ENCODE measurements at regions not wholly inside any gene's neighbourhood (a gene's known extent, or its start where the extent isn't known, plus 50 kb on each side); places are given as distances from the start of the nearest gene placed in this dataset.

DNA sequence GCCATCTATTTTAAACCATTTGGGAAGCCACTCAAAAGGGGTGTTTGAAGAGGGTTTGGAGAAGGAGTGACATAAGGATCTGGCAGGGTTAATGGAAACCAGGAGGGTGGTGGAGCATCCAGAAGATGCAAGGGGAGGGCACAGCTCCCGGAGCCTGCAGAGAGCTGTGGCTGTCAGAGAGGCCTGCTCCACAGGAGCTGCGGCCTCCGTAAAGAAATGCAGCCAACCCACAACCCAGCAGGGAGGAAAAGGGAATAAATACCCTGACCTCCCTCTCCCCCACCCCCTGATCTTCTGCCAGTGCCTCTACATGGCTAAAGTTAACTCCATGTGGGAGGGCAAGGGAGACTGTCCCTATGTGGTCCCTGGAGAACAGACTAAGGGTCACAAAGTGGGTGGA is 567.1 kb upstream of the POU3F3 start:
- Histone ChIP-seq H3K9ac (ENCODE audit: low read length) (no peak overlapping the region), H3K4me1 (ENCODE audit: control insufficient read depth, insufficient read depth, low read length) (peaks cover 12% of the 10 kb centered on the region), H3K36me3 (ENCODE audit: control insufficient read depth, insufficient read depth, low read length) (no peaks in the 10 kb centered on the region), H3K9me3 (ENCODE audit: control insufficient read depth, insufficient read depth, low read depth, low read length) (no peaks in the 10 kb centered on the region), H3K27ac (ENCODE audit: low read depth, low read length) (no peak overlapping the region), H3K27me3 (ENCODE audit: control insufficient read depth, insufficient read depth, low read length) (no peaks in the 10 kb centered on the region), H3K4me3 (ENCODE audit: low read depth, low read length) (no peak overlapping the region)

DNA sequence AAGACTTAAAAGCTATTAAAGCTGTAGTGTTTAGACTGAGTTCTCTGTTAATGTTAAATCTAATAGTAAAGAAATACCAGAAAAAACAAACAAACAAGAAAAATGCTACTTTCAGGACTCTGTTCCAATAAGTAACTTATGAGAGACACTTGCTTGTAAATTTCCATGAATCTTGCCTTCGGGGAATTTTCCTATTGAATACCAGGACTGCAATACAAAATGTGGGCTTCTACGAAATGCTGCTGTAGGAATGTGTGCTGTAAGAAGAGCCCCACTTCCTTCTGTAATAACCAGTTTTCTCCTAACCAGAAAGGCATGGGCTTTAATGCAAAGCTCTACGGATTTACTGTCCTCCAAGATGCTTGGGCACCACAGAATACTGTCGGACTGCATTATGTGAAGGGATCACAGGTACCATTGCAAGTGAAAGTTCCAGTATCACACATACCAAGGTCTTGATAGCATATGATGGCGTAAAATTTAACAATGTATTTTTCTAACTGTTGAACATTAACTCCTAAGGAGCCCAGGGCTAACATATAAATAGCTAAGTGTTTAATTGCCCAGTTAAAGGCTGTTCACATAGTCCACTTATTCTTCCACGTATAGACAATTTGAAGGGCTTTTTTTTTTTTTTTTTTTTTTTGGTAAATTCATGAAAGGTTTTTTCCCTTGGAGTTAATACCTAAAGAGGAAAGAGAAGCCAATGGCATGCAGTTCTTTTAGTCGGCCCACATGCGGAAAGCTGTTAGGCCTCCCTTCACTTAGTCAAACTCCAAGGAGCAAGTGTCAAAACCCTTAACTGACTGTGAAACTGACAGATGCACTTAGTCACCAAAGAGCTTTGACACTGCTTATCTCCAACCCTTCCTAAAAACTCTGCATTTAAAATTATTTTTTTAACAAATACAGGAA is 564.0 kb upstream of the POU3F3 start:
- Histone ChIP-seq H3K4me3 (ENCODE audit: low read depth, low read length) (no peak overlapping the region), H3K27me3 (ENCODE audit: control insufficient read depth, insufficient read depth, low read length) (no peaks in the 10 kb centered on the region), H3K9ac (ENCODE audit: low read length) (no peak overlapping the region), H3K27ac (ENCODE audit: low read depth, low read length) (no peak overlapping the region), H3K4me1 (ENCODE audit: control insufficient read depth, insufficient read depth, low read length) (peaks cover 12% of the 10 kb centered on the region), H3K9me3 (ENCODE audit: control insufficient read depth, insufficient read depth, low read depth, low read length) (no peaks in the 10 kb centered on the region), H3K36me3 (ENCODE audit: control insufficient read depth, insufficient read depth, low read length) (no peaks in the 10 kb centered on the region)

DNA sequence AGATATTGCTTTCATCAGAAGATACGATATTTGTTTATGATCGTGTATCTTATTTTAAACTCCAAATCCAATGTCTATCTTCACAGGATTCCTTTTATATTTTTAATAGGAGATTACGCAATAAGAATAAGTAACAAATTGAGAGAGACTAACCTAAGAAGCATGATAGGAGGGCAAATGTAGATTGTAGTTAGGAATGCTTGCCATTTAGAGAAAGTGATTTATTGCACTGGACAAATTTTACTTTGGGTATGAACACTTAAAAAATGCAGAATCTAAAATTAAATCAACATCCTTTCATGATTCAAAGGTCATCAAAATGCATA is 563.4 kb upstream of the POU3F3 start:
- Histone ChIP-seq H3K4me1 (ENCODE audit: control insufficient read depth, insufficient read depth, low read length) (peaks cover 12% of the 10 kb centered on the region), H3K9me3 (ENCODE audit: control insufficient read depth, insufficient read depth, low read depth, low read length) (no peaks in the 10 kb centered on the region), H3K4me3 (ENCODE audit: low read depth, low read length) (no peak overlapping the region), H3K9ac (ENCODE audit: low read length) (no peak overlapping the region), H3K27me3 (ENCODE audit: control insufficient read depth, insufficient read depth, low read length) (no peaks in the 10 kb centered on the region), H3K27ac (ENCODE audit: low read depth, low read length) (no peak overlapping the region), H3K36me3 (ENCODE audit: control insufficient read depth, insufficient read depth, low read length) (no peaks in the 10 kb centered on the region)

DNA sequence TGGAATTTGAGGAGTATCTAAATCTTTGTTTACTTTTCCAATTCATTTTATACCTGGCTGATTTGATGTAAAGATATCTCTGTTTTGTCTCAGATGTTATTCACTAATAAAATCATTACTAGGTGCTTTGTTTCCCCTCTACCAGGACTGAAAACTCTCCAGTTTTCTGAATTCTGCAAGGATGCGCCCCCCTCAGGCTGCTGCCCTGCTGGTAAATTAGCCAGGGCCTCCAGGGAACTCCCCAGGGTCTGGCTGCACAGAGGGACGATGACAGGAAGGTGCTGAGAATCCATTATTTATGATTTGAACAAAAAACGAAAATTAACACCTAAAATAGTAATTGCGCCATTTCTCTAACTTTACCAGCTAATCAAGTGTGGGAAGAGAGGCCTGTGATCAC is 541.2 kb upstream of the POU3F3 start:
- H3K27me3 ChIP-seq (ENCODE audit: control insufficient read depth, insufficient read depth, low read length), result no peaks in the 10 kb centered on the region
- H3K4me3 ChIP-seq (ENCODE audit: low read depth, low read length), result no peak overlapping the region
- H3K27ac ChIP-seq (ENCODE audit: low read depth, low read length), result no peak overlapping the region
- no peaks in the 10 kb centered on the region for H3K36me3 ChIP-seq (ENCODE audit: control insufficient read depth, insufficient read depth, low read length)
- H3K9me3 ChIP-seq (ENCODE audit: control insufficient read depth, insufficient read depth, low read depth, low read length), result no peaks in the 10 kb centered on the region
- H3K9ac ChIP-seq (ENCODE audit: low read length), result no peak overlapping the region
- H3K4me1 ChIP-seq (ENCODE audit: control insufficient read depth, insufficient read depth, low read length), result no peaks in the 10 kb centered on the region

DNA sequence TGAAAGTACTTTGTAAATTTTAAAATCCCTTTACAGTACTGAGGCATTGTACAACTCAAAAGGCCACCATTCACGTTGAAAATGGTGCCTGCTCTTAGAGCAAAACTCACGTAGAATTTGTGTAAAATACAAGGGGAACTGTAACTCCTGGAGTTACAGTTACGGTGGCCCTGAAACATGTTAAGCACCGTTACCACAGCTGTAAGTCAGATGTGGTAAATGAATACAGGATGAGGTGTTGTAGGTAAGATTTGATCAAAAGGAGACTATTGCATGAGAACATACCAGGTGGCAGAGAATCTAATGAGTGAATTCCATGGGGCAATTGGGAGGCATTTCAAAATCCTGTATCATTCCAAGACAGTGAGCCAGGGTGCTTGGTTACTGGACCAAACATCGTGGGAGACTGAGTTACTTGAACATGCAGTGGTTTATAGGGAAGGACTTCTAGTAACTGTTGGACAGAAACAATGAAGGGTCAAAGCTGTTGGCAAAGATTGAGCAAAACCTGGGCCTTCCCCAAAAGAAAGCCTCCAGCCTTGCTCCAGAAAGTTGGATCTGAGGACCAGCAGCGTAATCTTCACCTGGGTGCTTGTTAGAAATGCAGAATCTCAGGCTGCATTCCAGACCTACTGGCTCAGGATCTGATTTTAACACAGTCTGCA is 535.8 kb upstream of the POU3F3 start:
- Histone ChIP-seq H3K9ac (ENCODE audit: low read length) (no peak overlapping the region), H3K4me3 (ENCODE audit: low read depth, low read length) (no peak overlapping the region), H3K27ac (ENCODE audit: low read depth, low read length) (no peak overlapping the region), H3K27me3 (ENCODE audit: control insufficient read depth, insufficient read depth, low read length) (no peaks in the 10 kb centered on the region), H3K4me1 (ENCODE audit: control insufficient read depth, insufficient read depth, low read length) (peaks cover 6% of the 10 kb centered on the region; the same call in 1 of the 2 replicates), H3K36me3 (ENCODE audit: control insufficient read depth, insufficient read depth, low read length) (no peaks in the 10 kb centered on the region), H3K9me3 (ENCODE audit: control insufficient read depth, insufficient read depth, low read depth, low read length) (no peaks in the 10 kb centered on the region)

DNA sequence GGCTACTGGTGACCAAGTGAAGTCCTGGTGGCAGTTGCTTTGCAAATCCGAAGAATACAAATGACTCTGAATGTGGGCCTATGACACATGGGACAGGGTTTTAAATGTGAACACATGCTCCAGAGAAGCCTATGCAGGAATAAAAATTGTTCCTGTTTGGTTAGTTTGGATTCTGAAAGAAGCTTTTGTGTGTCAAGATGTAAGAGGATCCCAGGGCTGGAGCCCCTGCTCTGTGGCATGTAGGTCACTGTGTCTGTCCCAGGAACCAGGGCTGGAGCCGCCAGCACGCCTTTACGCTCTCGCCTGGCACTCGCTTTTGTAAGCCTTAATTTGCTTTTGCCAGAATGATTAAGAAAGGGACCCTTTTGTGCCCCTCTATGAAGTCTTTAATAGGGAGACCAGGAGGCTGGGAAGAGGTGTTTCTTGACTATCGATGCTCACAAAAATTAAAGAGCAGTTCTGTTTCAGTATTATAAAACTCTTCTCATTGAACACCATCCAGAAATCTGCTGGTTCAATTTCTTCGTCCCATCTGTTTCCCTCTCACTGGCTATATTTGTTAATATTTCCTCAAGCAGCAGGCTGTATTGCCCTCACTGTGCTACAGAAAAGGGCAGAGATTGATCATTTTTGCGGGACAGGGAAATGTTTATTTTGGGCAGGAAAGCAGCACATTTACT is 532.7 kb upstream of the POU3F3 start:
- no peak overlapping the region for H3K4me3 ChIP-seq (ENCODE audit: low read depth, low read length)
- H3K4me1 ChIP-seq (ENCODE audit: control insufficient read depth, insufficient read depth, low read length), result peaks cover 6% of the 10 kb centered on the region; the same call in 1 of the 2 replicates
- H3K9me3 ChIP-seq (ENCODE audit: control insufficient read depth, insufficient read depth, low read depth, low read length), result no peaks in the 10 kb centered on the region
- no peaks in the 10 kb centered on the region for H3K27me3 ChIP-seq (ENCODE audit: control insufficient read depth, insufficient read depth, low read length)
- H3K27ac ChIP-seq (ENCODE audit: low read depth, low read length), result no peak overlapping the region
- no peak overlapping the region for H3K9ac ChIP-seq (ENCODE audit: low read length)
- H3K36me3 ChIP-seq (ENCODE audit: control insufficient read depth, insufficient read depth, low read length), result no peaks in the 10 kb centered on the region

DNA sequence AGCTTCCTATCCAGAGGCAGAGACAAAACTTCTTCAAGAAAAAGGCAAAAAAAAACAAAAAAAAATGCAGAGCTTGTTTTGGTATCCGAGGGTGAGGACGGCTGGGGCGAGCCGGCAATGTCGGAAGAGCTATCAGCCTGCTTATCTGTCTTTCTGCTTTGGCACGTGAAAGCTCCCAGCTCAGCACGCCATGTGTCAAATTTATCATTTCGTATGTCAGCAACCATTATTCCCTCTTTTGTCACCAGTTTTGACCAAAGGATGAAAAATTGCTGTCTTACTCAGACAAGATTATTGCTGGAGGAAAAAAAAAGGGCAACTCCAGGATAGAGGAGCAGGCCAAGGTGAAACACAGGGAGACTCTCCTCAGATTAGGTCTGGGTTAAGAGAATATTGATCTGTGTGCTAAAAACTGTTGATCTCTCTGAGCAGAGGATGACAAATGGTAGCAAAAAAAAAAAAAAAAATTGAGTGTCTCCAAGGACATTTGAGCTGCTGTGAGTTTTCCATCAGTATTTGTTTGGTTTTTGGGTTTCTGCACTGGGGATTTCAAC is 532.0 kb upstream of the POU3F3 start:
- Histone ChIP-seq H3K27ac (ENCODE audit: low read depth, low read length) (no peak overlapping the region), H3K27me3 (ENCODE audit: control insufficient read depth, insufficient read depth, low read length) (no peaks in the 10 kb centered on the region), H3K36me3 (ENCODE audit: control insufficient read depth, insufficient read depth, low read length) (no peaks in the 10 kb centered on the region)

DNA sequence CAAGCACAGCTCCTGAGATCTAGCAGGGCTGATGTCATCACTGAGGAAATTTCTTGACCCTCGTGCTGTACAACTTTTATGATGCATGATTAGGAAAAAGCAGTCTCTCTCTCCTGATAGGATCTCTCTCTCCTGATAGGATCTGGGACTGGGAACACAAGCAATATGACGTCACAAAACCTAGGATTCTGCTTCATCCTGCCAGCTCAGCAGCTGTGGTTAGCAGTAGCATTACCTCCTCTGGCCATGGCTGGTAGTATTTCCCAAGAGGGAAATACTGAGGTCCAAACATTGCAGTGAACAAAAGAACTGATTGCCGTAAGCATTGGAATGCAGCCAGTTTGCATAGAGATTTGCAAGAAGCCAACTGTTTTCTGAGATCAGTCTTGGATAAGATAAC is 521.2 kb upstream of the POU3F3 start:
- no peaks in the 10 kb centered on the region for H3K9me3 ChIP-seq (ENCODE audit: control insufficient read depth, insufficient read depth, low read depth, low read length)
- H3K4me1 ChIP-seq (ENCODE audit: control insufficient read depth, insufficient read depth, low read length), result peaks cover 6% of the 10 kb centered on the region
- H3K27ac ChIP-seq (ENCODE audit: low read depth, low read length), result no peak overlapping the region
- H3K9ac ChIP-seq (ENCODE audit: low read length), result no peak overlapping the region
- H3K4me3 ChIP-seq (ENCODE audit: low read depth, low read length), result no peak overlapping the region
- no peaks in the 10 kb centered on the region for H3K27me3 ChIP-seq (ENCODE audit: control insufficient read depth, insufficient read depth, low read length)
- H3K36me3 ChIP-seq (ENCODE audit: control insufficient read depth, insufficient read depth, low read length), result no peaks in the 10 kb centered on the region

More for the DNA sequence above, 532.0 kb upstream of the POU3F3 start:
- no peak overlapping the region for H3K4me3 ChIP-seq (ENCODE audit: low read depth, low read length)
- no peak overlapping the region for H3K9ac ChIP-seq (ENCODE audit: low read length)
- peaks cover 6% of the 10 kb centered on the region; the same call in 1 of the 2 replicates for H3K4me1 ChIP-seq (ENCODE audit: control insufficient read depth, insufficient read depth, low read length)
- H3K9me3 ChIP-seq (ENCODE audit: control insufficient read depth, insufficient read depth, low read depth, low read length), result no peaks in the 10 kb centered on the region

DNA sequence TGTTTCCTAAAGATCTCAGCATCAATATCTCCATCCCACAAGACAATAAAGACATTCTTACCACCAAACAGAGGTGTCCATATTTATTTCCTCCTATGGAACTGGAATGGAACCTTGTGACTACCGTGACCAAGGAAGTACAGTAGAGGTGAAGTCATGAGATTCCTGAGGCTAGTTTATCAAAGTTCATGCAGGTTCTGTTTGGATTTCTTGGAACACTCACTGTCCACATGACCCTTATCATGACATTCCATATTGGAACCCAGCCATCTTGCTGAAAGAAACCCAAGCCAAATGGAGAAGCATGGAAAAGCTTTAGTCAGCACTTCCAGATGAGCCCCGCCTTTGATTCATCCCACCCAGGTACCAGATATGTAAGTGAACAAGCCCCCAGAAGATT is 516.0 kb upstream of the POU3F3 start:
- Histone ChIP-seq H3K27me3 (ENCODE audit: control insufficient read depth, insufficient read depth, low read length) (no peaks in the 10 kb centered on the region), H3K36me3 (ENCODE audit: control insufficient read depth, insufficient read depth, low read length) (no peaks in the 10 kb centered on the region), H3K27ac (ENCODE audit: low read depth, low read length) (no peak overlapping the region), H3K4me3 (ENCODE audit: low read depth, low read length) (no peak overlapping the region), H3K4me1 (ENCODE audit: control insufficient read depth, insufficient read depth, low read length) (no peaks in the 10 kb centered on the region), H3K9ac (ENCODE audit: low read length) (no peak overlapping the region), H3K9me3 (ENCODE audit: control insufficient read depth, insufficient read depth, low read depth, low read length) (no peaks in the 10 kb centered on the region)

DNA sequence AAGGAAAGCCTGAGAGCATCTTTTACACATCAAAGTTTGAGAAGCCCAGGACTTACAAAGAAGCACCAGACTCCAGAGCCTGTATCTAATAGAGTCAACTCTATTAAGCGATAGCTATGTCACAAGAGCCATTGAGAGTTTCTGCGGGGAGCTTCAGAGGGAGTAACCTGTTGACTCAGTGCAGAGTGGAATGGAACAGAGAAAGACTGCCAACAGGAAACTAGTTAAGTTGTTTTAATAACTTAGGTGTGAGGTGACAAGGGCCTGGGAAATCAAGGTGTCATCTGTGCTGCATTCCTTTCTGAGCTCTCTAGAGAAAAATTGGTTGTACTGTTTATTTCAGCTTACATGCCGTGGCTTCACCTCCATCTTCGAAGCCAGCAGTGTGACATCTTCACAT is 513.8 kb upstream of the POU3F3 start:
- Histone ChIP-seq H3K4me3 (ENCODE audit: low read depth, low read length) (no peak overlapping the region), H3K9me3 (ENCODE audit: control insufficient read depth, insufficient read depth, low read depth, low read length) (no peaks in the 10 kb centered on the region), H3K4me1 (ENCODE audit: control insufficient read depth, insufficient read depth, low read length) (no peaks in the 10 kb centered on the region), H3K27ac (ENCODE audit: low read depth, low read length) (no peak overlapping the region), H3K27me3 (ENCODE audit: control insufficient read depth, insufficient read depth, low read length) (no peaks in the 10 kb centered on the region), H3K9ac (ENCODE audit: low read length) (no peak overlapping the region), H3K36me3 (ENCODE audit: control insufficient read depth, insufficient read depth, low read length) (no peaks in the 10 kb centered on the region)

Data from HUES6 (cell line).